K562 (cell line): ENCODE measurements at regions not wholly inside any gene's neighbourhood (a gene's known extent, or its start where the extent isn't known, plus 50 kb on each side); places are given as distances from the start of the nearest gene placed in this dataset.
A peak's percentile ranks its signal among the peaks of the same experiment; 100 is the strongest.

Experiments
- ATF2 ChIP-seq: sonication (generic); formaldehyde crosslinking; IDR thresholded peaks from 2 replicates; pipeline ENCODE4 v1.8.1; 2022; ENCODE audit warnings: missing genetic modification reagents
- BCOR ChIP-seq: fragments of 450-650 bp; IDR thresholded peaks from 2 replicates; pipeline ENCODE4 v1.6.1; 2016
- CHD4 ChIP-seq: fragments of 200-600 bp; sonication (generic); IDR thresholded peaks from 3 replicates; pipeline ENCODE4 v1.6.1; 2012; ENCODE audit warnings: low read depth, mild to moderate bottlenecking, mixed read lengths, low read length, inconsistent platforms; ENCODE audit not compliant: insufficient read depth, insufficient replicate concordance, poor library complexity, severe bottlenecking
- EP400 ChIP-seq: fragments of 450-650 bp; IDR thresholded peaks from 2 replicates; pipeline ENCODE4 v1.6.1; 2017; ENCODE audit warnings: antibody characterized with exemption, mild to moderate bottlenecking, moderate library complexity
- ERF ChIP-seq: fragments of 450-650 bp; formaldehyde crosslinking; IDR thresholded peaks from 2 replicates; pipeline ENCODE4 v1.4.0; 2020; ENCODE audit warnings: mild to moderate bottlenecking, mixed read lengths
- ETV5 ChIP-seq: sonication (generic); formaldehyde crosslinking; IDR thresholded peaks from 2 replicates; pipeline ENCODE4 v1.4.0; 2020; ENCODE audit warnings: low read depth, mild to moderate bottlenecking, missing genetic modification reagents
- GTF2E2 ChIP-seq: fragments of 200-800 bp; sonication (Bioruptor generic); IDR thresholded peaks from 2 replicates; pipeline ENCODE4 v1.6.1; 2016; ENCODE audit warnings: missing genetic modification characterization, missing compliant biosample characterization
- HDAC3 ChIP-seq: fragments of 450-650 bp; IDR thresholded peaks from 2 replicates; pipeline ENCODE4 v1.6.1; 2018; ENCODE audit warnings: borderline replicate concordance, mild to moderate bottlenecking, moderate library complexity; ENCODE audit not compliant: partially characterized antibody
- HOMEZ ChIP-seq: fragments of 250-450 bp; sonication (Bioruptor Pico); IDR thresholded peaks from 2 replicates; pipeline ENCODE4 v1.4.0; 2020; ENCODE audit warnings: mild to moderate bottlenecking, moderate library complexity
- IFI16 ChIP-seq: fragments of 250-450 bp; sonication (Bioruptor Pico); IDR thresholded peaks from 2 replicates; pipeline ENCODE4 v2.1.2; 2022; ENCODE audit warnings: mild to moderate bottlenecking, inconsistent platforms
- MTA1 ChIP-seq: fragments of 450-650 bp; IDR thresholded peaks from 2 replicates; pipeline ENCODE4 v1.6.1; 2017; ENCODE audit warnings: borderline replicate concordance
- NR2C1 ChIP-seq, 2 experiments: fragments of 450-650 bp; IDR thresholded peaks; 2 replicates each; pipeline ENCODE4 v1.6.1; 2017; ENCODE audit warnings: mild to moderate bottlenecking in 2 of 2, antibody characterized with exemption in 1 of 2, inconsistent platforms in 1 of 2, missing compliant biosample characterization in 1 of 2, missing genetic modification characterization in 1 of 2
- PHF20 ChIP-seq: fragments of 450-650 bp; IDR thresholded peaks from 2 replicates; pipeline ENCODE4 v1.6.1; 2018; ENCODE audit not compliant: partially characterized antibody
- PPARD ChIP-seq: fragments of 250-450 bp; sonication (Bioruptor Pico); IDR thresholded peaks from 2 replicates; pipeline ENCODE4 v1.8.0; 2022; ENCODE audit warnings: inconsistent platforms, mild to moderate bottlenecking, moderate library complexity
- ZC3H4 ChIP-seq: sonication (generic); formaldehyde crosslinking; IDR thresholded peaks from 2 replicates; pipeline ENCODE4 v1.9.0; 2021; ENCODE audit warnings: missing genetic modification reagents, borderline replicate concordance
- ZEB2 ChIP-seq: fragments of 450-650 bp; IDR thresholded peaks from 2 replicates; pipeline ENCODE4 v1.6.1; 2016
- ZHX1 ChIP-seq: fragments of 150-350 bp; conservative IDR thresholded peaks from 2 replicates; pipeline ENCODE4 v1.6.1; 2014; ENCODE audit warnings: low read length
- ZKSCAN8 ChIP-seq: fragments of 200-800 bp; sonication (Bioruptor generic); IDR thresholded peaks from 2 replicates; pipeline ENCODE4 v1.6.1; 2016; ENCODE audit warnings: missing genetic modification characterization, missing compliant biosample characterization
- ZNF311 ChIP-seq: fragments of 250-450 bp; sonication (Bioruptor Pico); IDR thresholded peaks from 2 replicates; pipeline ENCODE4 v1.4.0; 2020; ENCODE audit warnings: mild to moderate bottlenecking, moderate library complexity
- ZNF445 ChIP-seq: fragments of 250-450 bp; sonication (Bioruptor Pico); IDR thresholded peaks from 2 replicates; pipeline ENCODE4 v1.4.0; 2020; ENCODE audit warnings: low read depth, mild to moderate bottlenecking, moderate library complexity
- ZNF511 ChIP-seq: sonication (generic); formaldehyde crosslinking; IDR thresholded peaks from 2 replicates; pipeline ENCODE4 v1.8.0; 2022; ENCODE audit warnings: mild to moderate bottlenecking, missing genetic modification reagents
- ZNF583 ChIP-seq: fragments of 250-450 bp; sonication (Bioruptor Pico); IDR thresholded peaks from 2 replicates; pipeline ENCODE4 v1.4.0; 2020
- ZNF699 ChIP-seq: fragments of 250-450 bp; sonication (Bioruptor Pico); IDR thresholded peaks from 2 replicates; pipeline ENCODE4 v1.8.0; 2021; ENCODE audit warnings: mild to moderate bottlenecking, moderate library complexity; ENCODE audit not compliant: insufficient replicate concordance

GRCh38 chr9:129406278-129407225 is 214.3 kb downstream of the C9orf50 start (continued):
- TF ChIP-seq ZNF511 (CRISPR knock-in tag) (no peak), IFI16 (no peak), PPARD (CRISPR knock-in tag) (no peak), ERF (CRISPR knock-in tag) (no peak), ZNF445 (CRISPR knock-in tag) (no peak), ETV5 (CRISPR knock-in tag) (peak; percentile 79), ZNF311 (peak; percentile 55; the same call in 1 of the 2 replicates), ATF2 (no peak), HOMEZ (CRISPR knock-in tag) (no peak; the same call in 1 of the 2 replicates), HDAC3 (no peak), ZC3H4 (CRISPR knock-in tag) (no peak), NR2C1 (IDR thresholded peaks at IDR 0.05) (peak; percentile 0), NR2C1 (tag; IDR thresholded peaks at IDR 0.05) (peak; percentile 54), ZHX1 (0 out of 2 replicates have a peak, but pooled peaks have one; percentile 32), EP400 (peak; percentile 88), MTA1 (no peak), GTF2E2 (tag) (no peak), BCOR (peak; percentile 74), ZNF699 (no peak), CHD4 (no peak), ZEB2 (no peak), ZKSCAN8 (CRISPR knock-in tag) (no peak), ZNF583 (CRISPR knock-in tag) (no peak), PHF20 (peak; percentile 12)
